Lower lobe of right lung (tissue), 2 donors: ENCODE measurements at regions not wholly inside any gene's neighbourhood (a gene's known extent, or its start where the extent isn't known, plus 50 kb on each side); places are given as distances from the start of the nearest gene placed in this dataset.
"Not testable (repeated sequence)": the region's sequence is repeated elsewhere in the genome, so short reads cannot be mapped to it uniquely, and the experiment has no call there.

Experiments
- ATAC-seq, 2 donors: fragments of 200-7000 bp; cut with Tn5 transposase; one replicate each; pipeline ENCODE4 v1.9.1; 2020 to 2022; ENCODE audit warnings: mild to moderate bottlenecking in 2 of 2, moderate library complexity in 2 of 2
- DNase-seq: peaks from one replicate; pipeline ENCODE4 v3.0.0-alpha.2; 2020
- H3K27ac ChIP-seq: fragments of 200-600 bp; one replicate; pipeline ENCODE4 v1.8.0; 2022
- H3K27me3 ChIP-seq: fragments of 200-600 bp; one replicate; pipeline ENCODE4 v1.8.0; 2022; ENCODE audit warnings: low read depth
- H3K36me3 ChIP-seq: fragments of 200-600 bp; one replicate; pipeline ENCODE4 v1.8.0; 2022; ENCODE audit warnings: mild to moderate bottlenecking
- H3K4me1 ChIP-seq: fragments of 200-600 bp; one replicate; pipeline ENCODE4 v1.8.0; 2022
- H3K4me3 ChIP-seq: fragments of 200-600 bp; one replicate; pipeline ENCODE4 v1.8.0; 2022; ENCODE audit warnings: mild to moderate bottlenecking
- H3K9me3 ChIP-seq: fragments of 200-600 bp; one replicate; pipeline ENCODE4 v1.8.0; 2022
- intact Hi-C: fragments of 100-400 bp; cut with DNase I; formaldehyde crosslinking; loops from one replicate; pipeline ENCODE4 v1.11.0; 2022
- TF ChIP-seq, protein P1 (sequence below): fragments of 200-600 bp; IDR thresholded peaks from one replicate; pipeline ENCODE4 v1.8.0; 2022; ENCODE audit warnings: antibody characterized with exemption, mild to moderate bottlenecking
- donor health status: DM: no; HTN: yes; CAD: no; lungs with severe emphysema.

DNA sequence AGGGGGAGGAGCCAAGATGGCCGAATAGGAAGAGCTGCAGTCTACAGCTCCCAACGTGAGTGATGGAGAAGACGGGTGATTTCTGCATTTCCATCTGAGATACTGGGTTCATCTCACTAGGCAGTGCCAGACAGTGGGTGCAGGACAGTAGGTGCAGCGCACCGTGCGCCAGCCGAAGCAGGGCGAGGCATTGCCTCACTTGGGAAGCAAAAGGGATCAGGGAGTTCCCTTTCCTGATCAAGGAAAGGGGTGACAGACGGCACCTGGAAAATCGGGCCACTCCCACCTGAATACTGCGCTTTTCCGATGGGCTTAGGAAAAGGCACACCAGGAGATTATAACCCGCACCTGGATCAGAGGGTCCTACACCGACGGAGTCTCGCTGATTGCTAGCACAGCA lies 121.1 kb upstream of the SESTD1 start:
- H3K27me3 ChIP-seq, ATAC-seq, H3K9me3 ChIP-seq, H3K4me3 ChIP-seq, H3K27ac ChIP-seq, H3K4me1 ChIP-seq, DNase-seq, intact Hi-C loops, H3K36me3 ChIP-seq: not testable (repeated sequence)

GRCh38 chr2:179383975-179384374 lies 119.3 kb upstream of the SESTD1 start:
- no peak for ATAC-seq
- intact Hi-C loops, result no loop called here
- TF ChIP-seq, protein P1, sequence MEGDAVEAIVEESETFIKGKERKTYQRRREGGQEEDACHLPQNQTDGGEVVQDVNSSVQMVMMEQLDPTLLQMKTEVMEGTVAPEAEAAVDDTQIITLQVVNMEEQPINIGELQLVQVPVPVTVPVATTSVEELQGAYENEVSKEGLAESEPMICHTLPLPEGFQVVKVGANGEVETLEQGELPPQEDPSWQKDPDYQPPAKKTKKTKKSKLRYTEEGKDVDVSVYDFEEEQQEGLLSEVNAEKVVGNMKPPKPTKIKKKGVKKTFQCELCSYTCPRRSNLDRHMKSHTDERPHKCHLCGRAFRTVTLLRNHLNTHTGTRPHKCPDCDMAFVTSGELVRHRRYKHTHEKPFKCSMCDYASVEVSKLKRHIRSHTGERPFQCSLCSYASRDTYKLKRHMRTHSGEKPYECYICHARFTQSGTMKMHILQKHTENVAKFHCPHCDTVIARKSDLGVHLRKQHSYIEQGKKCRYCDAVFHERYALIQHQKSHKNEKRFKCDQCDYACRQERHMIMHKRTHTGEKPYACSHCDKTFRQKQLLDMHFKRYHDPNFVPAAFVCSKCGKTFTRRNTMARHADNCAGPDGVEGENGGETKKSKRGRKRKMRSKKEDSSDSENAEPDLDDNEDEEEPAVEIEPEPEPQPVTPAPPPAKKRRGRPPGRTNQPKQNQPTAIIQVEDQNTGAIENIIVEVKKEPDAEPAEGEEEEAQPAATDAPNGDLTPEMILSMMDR, result no peak

DNA sequence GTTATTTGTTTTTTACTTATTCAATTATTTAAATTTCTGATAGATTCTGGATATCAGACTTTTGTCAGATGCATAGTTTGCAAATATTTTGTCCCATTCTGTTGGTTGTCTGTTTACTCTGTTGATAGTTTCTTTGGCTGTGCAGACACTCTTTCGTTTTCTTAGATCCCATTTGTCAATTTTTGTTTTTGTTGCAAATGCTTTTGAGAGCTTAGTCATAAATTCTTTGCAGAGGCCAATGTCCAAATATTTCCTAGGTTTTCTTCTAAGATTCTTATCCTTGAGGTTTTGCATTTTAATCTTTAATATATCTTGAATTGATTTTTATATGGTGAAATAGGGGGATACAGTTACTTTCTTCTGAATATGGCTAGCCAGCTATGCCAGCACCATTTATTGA lies 112.7 kb upstream of the SESTD1 start:
- Histone ChIP-seq H3K4me3 (no peak overlapping the region), H3K36me3 (no peaks in the 10 kb centered on the region), H3K27me3 (no peaks in the 10 kb centered on the region), H3K4me1 (no peaks in the 10 kb centered on the region), H3K27ac (no peak overlapping the region), H3K9me3 (no peaks in the 10 kb centered on the region)
- no peak for DNase-seq
- intact Hi-C loops, result no loop called here
- TF ChIP-seq, protein P1, result no peak
- ATAC-seq, result no peak

More at GRCh38 chr2:179383975-179384374, 119.3 kb upstream of the SESTD1 start:
- Histone ChIP-seq H3K4me1 (no peaks in the 10 kb centered on the region), H3K9me3 (no peaks in the 10 kb centered on the region), H3K27me3 (no peaks in the 10 kb centered on the region), H3K4me3 (no peak overlapping the region), H3K36me3 (no peaks in the 10 kb centered on the region), H3K27ac (no peak overlapping the region)
- DNase-seq, result no peak

- H3K27me3 ChIP-seq, result no peaks in the 10 kb centered on the region
- no peak for ATAC-seq
- H3K9me3 ChIP-seq, result no peaks in the 10 kb centered on the region
- TF ChIP-seq, protein P1, result no peak
- H3K4me3 ChIP-seq, result no peak overlapping the region
- no peak overlapping the region for H3K27ac ChIP-seq
- H3K36me3 ChIP-seq, result no peaks in the 10 kb centered on the region
- intact Hi-C loops, result no loop called here
- no peak for DNase-seq
- H3K4me1 ChIP-seq, result no peaks in the 10 kb centered on the region
Measured at GRCh38 chr2:179376881-179377280, 112.2 kb upstream of the SESTD1 start.

DNA sequence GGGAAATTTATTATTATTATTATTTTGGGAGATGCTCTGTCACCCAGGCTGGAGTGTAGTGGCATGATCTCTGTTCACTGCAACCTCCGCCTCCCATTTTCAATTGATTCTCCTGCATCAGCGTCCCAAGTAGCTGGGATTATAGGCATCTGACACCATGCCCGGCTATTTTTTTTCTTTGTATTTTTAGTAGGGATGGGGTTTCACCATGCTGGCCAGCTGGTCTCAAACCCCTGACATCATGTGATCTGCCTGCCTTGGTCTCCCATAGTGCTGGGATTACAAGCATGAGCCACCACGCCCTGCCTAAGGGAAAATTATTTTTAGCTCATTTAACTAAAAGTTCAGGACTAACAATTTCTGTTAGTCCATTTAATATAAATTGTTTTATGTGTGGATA lies 109.2 kb upstream of the SESTD1 start:
- no peaks in the 10 kb centered on the region for H3K9me3 ChIP-seq
- no peaks in the 10 kb centered on the region for H3K4me1 ChIP-seq
- no peak overlapping the region for H3K27ac ChIP-seq
- H3K27me3 ChIP-seq, result no peaks in the 10 kb centered on the region
- DNase-seq (no peak), ATAC-seq (no peak)
- H3K36me3 ChIP-seq, result no peaks in the 10 kb centered on the region
- intact Hi-C loops, result no loop called here
- no peak overlapping the region for H3K4me3 ChIP-seq
- TF ChIP-seq, protein P1, result no peak

- not testable (repeated sequence) for ATAC-seq, H3K9me3 ChIP-seq, DNase-seq
Measured at GRCh38 chr2:179365561-179365960, 100.9 kb upstream of the SESTD1 start.

GRCh38 chr2:179355881-179356280 lies 91.2 kb upstream of the SESTD1 start:
- TF ChIP-seq, protein P1, result no peak
- no peaks in the 10 kb centered on the region for H3K9me3 ChIP-seq
- ATAC-seq (no peak), DNase-seq (no peak)
- intact Hi-C loops, result no loop called here
- H3K27ac ChIP-seq, result no peak overlapping the region
- no peaks in the 10 kb centered on the region for H3K4me1 ChIP-seq
- H3K4me3 ChIP-seq, result no peak overlapping the region
- no peaks in the 10 kb centered on the region for H3K27me3 ChIP-seq
- H3K36me3 ChIP-seq, result no peaks in the 10 kb centered on the region

More at GRCh38 chr2:179365561-179365960, 100.9 kb upstream of the SESTD1 start:
- H3K27me3 ChIP-seq, H3K4me1 ChIP-seq, intact Hi-C loops, H3K36me3 ChIP-seq, H3K27ac ChIP-seq, H3K4me3 ChIP-seq: not testable (repeated sequence)
